Coronary artery (tissue), 2 donors: ENCODE measurements at regions not wholly inside any gene's neighbourhood (a gene's known extent, or its start where the extent isn't known, plus 50 kb on each side); places are given as distances from the start of the nearest gene placed in this dataset.

ENCODE experiments used
- DNase-seq: peaks from one replicate; pipeline ENCODE4 v3.0.0-alpha.2; 2017; ENCODE audit warnings: low spot score
- H3K27ac ChIP-seq, 2 donors: fragments of 200-600 bp; sonication (generic); one replicate each; pipeline ENCODE4 v1.5.1; 2016 to 2019
- H3K4me3 ChIP-seq: fragments of 200-600 bp; sonication (generic); 2 replicates; pipeline ENCODE4 v1.5.1; 2016; ENCODE audit warnings: mild to moderate bottlenecking, moderate library complexity
- TF ChIP-seq, protein P1 (sequence below): fragments of 200-600 bp; sonication (generic); IDR thresholded peaks from one replicate; pipeline ENCODE4 v1.5.1; 2019; ENCODE audit warnings: antibody characterized with exemption

DNA sequence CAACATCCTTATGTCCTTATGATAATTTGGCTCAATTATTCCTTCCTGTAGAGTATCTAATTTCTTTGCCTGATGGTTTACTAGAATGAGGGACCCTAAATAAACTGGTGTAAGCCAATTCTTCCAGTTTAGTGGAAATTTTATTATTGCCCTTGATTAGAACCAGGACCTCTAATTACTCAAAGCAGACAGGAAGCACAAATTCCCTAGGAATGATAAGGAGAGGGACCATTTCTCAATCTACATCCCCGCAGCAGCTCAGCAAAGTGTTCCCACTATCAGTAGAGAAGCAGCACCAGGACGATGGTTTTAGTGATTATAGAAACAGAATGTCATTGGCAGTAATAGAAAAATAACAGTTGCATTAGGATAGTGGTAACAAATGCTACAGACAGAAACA lies 97.1 kb downstream of the PLPPR4 start:
- no peak for DNase-seq
- Histone ChIP-seq H3K27ac (no peak overlapping the region), H3K4me3 (no peak overlapping the region)
- TF ChIP-seq, protein P1, sequence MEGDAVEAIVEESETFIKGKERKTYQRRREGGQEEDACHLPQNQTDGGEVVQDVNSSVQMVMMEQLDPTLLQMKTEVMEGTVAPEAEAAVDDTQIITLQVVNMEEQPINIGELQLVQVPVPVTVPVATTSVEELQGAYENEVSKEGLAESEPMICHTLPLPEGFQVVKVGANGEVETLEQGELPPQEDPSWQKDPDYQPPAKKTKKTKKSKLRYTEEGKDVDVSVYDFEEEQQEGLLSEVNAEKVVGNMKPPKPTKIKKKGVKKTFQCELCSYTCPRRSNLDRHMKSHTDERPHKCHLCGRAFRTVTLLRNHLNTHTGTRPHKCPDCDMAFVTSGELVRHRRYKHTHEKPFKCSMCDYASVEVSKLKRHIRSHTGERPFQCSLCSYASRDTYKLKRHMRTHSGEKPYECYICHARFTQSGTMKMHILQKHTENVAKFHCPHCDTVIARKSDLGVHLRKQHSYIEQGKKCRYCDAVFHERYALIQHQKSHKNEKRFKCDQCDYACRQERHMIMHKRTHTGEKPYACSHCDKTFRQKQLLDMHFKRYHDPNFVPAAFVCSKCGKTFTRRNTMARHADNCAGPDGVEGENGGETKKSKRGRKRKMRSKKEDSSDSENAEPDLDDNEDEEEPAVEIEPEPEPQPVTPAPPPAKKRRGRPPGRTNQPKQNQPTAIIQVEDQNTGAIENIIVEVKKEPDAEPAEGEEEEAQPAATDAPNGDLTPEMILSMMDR = no peak

DNA sequence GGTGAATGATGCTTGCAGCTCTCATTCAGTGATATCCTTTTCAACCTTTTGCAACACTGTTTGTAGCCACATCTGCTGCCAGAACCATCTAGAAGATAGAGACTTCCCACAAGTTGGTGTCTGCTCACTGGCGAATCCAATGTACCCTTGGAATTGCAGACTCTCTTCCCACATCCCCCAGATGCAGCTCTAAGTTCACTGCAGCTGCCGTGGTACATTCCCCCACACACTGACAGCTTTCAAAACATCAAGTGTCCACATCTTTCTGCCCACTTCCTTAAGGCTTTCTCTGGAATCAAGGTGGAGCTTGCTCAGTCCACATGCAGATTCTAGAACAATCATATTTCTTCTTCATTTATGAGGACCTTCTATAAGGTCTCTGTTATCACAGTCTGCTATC lies 99.2 kb downstream of the PLPPR4 start:
- TF ChIP-seq, protein P1 = no peak
- Histone ChIP-seq H3K4me3 (no peak overlapping the region), H3K27ac (no peak overlapping the region)
- no peak for DNase-seq

DNA sequence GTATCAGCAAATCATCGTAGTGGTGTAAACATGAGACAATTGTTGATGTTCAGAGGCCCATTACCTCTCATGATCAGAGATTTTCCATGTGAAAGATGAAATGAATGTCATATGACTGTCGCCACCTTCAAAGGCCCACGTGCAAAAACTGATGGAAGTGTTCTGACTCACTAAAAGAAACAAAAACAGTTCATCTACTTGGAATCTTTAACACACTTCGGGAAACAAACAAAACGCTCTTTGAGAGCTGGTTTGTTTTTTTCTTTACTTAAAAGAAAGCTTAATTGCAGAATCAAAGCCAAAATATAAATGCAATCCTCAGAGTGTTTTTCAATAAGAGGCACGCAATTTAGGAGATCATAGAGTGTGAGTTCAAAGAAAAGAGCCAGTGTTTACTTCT lies 100.8 kb downstream of the PLPPR4 start:
- TF ChIP-seq, protein P1 = no peak
- H3K27ac ChIP-seq = no peak overlapping the region
- H3K4me3 ChIP-seq = no peak overlapping the region
- DNase-seq = no peak

DNA sequence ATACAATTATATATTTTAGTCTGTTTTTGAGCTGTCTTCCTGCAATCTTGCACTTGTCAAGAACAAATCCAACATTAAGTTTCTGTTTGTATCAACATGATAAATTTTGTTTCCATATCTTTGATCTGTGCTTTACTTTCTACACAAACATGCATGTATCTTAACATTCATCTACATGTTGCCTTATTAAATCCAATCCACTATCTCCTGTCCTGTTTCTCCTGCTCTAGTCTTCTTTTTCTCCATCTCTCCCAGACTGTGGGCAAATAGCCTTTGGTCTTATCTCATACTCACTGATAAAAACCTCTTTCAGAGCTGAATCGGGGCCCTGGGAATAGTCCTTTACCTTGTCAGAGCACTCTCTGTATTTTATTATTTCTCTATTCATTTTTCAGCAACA lies 101.3 kb downstream of the PLPPR4 start:
- Histone ChIP-seq H3K27ac (no peak overlapping the region), H3K4me3 (no peak overlapping the region)
- no peak for DNase-seq
- TF ChIP-seq, protein P1 = no peak

DNA sequence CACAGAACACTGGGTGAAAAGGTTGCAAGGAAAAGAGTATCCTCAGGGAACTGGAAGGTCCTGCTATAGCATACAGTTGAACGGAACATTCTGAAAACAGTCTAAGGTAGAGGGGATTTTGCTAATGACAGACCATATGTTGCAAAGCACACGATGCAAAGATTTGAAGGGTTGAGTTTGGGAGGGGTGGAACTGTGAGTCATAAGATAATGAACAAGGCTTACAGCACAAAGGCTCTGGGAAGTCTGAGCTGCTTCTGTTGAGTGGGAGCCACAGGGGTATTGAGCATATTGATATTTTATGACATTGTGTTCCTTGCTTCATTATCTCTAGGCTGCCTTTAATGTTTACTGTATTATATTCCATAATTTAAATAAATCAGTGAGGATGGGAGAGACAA lies 104.9 kb downstream of the PLPPR4 start:
- H3K4me3 ChIP-seq = no peak overlapping the region
- no peak overlapping the region for H3K27ac ChIP-seq
- TF ChIP-seq, protein P1 = no peak
- no peak for DNase-seq

DNA sequence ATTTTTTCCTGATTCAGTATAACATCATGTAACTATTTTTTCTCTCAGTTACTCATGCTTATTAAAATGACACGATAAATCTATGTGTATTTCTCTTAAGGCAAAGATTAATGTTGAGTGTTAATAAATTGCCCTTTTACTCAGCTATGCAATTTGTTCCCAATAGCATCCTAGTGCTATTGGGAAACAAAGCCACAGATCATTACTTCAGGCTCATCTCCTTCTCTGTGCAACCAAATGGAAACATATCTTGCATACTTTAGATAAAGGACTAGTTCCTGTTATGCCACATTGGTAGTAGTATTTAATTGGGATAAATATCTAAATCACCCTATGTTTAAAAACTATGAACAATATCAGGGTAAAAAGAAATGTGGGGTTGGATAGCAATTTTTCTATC lies 106.2 kb downstream of the PLPPR4 start:
- TF ChIP-seq, protein P1 = no peak
- DNase-seq = no peak
- Histone ChIP-seq H3K27ac (no peak overlapping the region), H3K4me3 (no peak overlapping the region)

DNA sequence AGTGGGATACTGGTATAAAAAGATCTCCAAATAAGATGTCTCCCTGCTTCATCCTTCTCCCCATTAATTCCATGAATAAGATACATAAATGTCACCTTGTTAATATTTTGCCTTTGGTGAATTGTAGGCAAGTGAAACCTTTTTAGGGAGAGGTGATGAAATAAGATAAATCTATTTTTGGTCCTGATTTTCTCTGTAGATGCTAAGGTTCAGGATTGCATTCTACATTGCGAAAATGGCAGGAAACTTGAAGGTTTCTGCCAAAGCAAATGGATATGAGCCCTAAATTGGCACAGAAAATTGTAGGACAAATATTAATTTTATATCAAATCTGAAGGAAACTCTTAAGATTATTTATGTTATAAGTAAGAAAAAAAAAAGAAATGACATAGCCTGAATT lies 107.1 kb downstream of the PLPPR4 start:
- H3K4me3 ChIP-seq = no peak overlapping the region
- TF ChIP-seq, protein P1 = no peak
- no peak for DNase-seq
- H3K27ac ChIP-seq = no peak overlapping the region
